CD4-positive, alpha-beta memory T cell (primary cell): ENCODE measurements at regions not wholly inside any gene's neighbourhood (a gene's known extent, or its start where the extent isn't known, plus 50 kb on each side); places are given as distances from the start of the nearest gene placed in this dataset.
"Not testable (repeated sequence)": the region's sequence is repeated elsewhere in the genome, so short reads cannot be mapped to it uniquely, and the experiment has no call there.

Source experiments
- CTCF ChIA-PET: fragments of 350-600 bp; sonication (Branson Sonifier 250); formaldehyde crosslinking; loops from one replicate; lab custom pipeline; 2021; ENCODE audit warnings: inconsistent platforms; ENCODE audit not compliant: partially characterized antibody; lab: Charles Lee
- POLR2A ChIA-PET: fragments of 350-600 bp; sonication (Branson Sonifier 250); formaldehyde crosslinking; loops from one replicate; lab custom pipeline; 2021; ENCODE audit not compliant: partially characterized antibody; lab: Charles Lee
- DNase-seq, 5 donors: peaks; one replicate each; pipeline versions ENCODE4 v3.0.0 to v3.0.0-alpha.2; 2020 to 2022; ENCODE audit warnings: mixed read lengths in 1 of 5
- H3K27ac ChIP-seq: one replicate; pipeline ENCODE4 v1.7.0; 2013; ENCODE audit warnings: low read depth, low read length
- H3K27me3 ChIP-seq: 2 replicates; pipeline ENCODE4 v1.7.0; 2013; ENCODE audit warnings: mild to moderate bottlenecking, low read length, moderate library complexity; ENCODE audit not compliant: insufficient read depth
- H3K36me3 ChIP-seq: 2 replicates; pipeline ENCODE4 v1.7.0; 2013; ENCODE audit warnings: mild to moderate bottlenecking, low read length, moderate library complexity; ENCODE audit not compliant: insufficient read depth
- H3K4me1 ChIP-seq: 2 replicates; pipeline ENCODE4 v1.7.0; 2013; ENCODE audit warnings: mild to moderate bottlenecking, low read length, moderate library complexity; ENCODE audit not compliant: insufficient read depth
- H3K4me3 ChIP-seq, 2 donors: one replicate each; pipeline ENCODE4 v1.7.0; 2013; ENCODE audit warnings: low read length in 2 of 2, mild to moderate bottlenecking in 1 of 2
- H3K9me3 ChIP-seq, 2 donors: one replicate each; pipeline ENCODE4 v1.7.0; 2013; ENCODE audit warnings: low read length in 2 of 2, control low read depth in 1 of 2; ENCODE audit not compliant: control insufficient read depth in 1 of 2
- H3K27ac Mint-ChIP-seq, 7 donors: one replicate each; pipeline ENCODE4 v1.8.0; 2020 to 2021; ENCODE audit warnings: mixed read lengths in 7 of 7, mild to moderate bottlenecking in 6 of 7, inconsistent platforms in 3 of 7, moderate library complexity in 3 of 7
- H3K27me3 Mint-ChIP-seq, 2 donors: one replicate each; pipeline ENCODE4 v1.8.0; 2020 to 2021; ENCODE audit warnings: mixed read lengths in 2 of 2
- H3K36me3 Mint-ChIP-seq, 2 donors: one replicate each; pipeline ENCODE4 v1.8.0; 2020 to 2021; ENCODE audit warnings: mixed read lengths in 2 of 2, inconsistent platforms in 1 of 2, mild to moderate bottlenecking in 1 of 2
- H3K4me1 Mint-ChIP-seq, 4 donors: one replicate each; pipeline ENCODE4 v1.8.0; 2020 to 2021; ENCODE audit warnings: mixed read lengths in 4 of 4, mild to moderate bottlenecking in 1 of 4
- H3K4me3 Mint-ChIP-seq, 8 donors: one replicate each; pipeline ENCODE4 v1.8.0; 2020 to 2021; ENCODE audit warnings: mixed read lengths in 8 of 8, mild to moderate bottlenecking in 7 of 8, moderate library complexity in 6 of 8, inconsistent platforms in 3 of 8
- H3K9me3 Mint-ChIP-seq, 8 donors: one replicate each; pipeline ENCODE4 v1.8.0; 2020 to 2021; ENCODE audit warnings: mixed read lengths in 8 of 8, mild to moderate bottlenecking in 5 of 8, inconsistent platforms in 3 of 8, moderate library complexity in 1 of 8
- intact Hi-C: fragments of 100-400 bp; cut with micrococcal nuclease; formaldehyde crosslinking; loops from one replicate; pipeline ENCODE4 v1.15.1; 2023

DNA sequence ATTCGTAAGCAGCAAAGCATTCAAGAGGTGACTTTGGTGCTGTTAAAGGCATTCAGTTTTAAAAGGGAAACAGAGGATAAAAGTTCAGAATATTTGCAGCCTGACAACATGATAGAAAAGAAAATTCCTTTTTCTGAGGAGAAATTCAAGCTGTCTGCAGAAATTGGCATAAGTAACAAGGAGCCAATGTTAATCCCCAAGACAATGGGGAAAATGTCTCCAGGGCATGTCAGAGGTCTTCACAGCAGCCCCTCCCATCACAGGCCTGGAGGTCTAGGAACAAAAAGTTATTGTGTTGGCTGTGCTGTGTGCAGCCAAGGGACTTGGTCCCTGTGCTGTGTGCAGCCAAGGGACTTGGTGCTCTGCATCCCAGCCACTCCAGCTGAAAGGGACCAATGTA, 129.7 kb upstream of the MITF start:
- POLR2A ChIA-PET, H3K27me3 ChIP-seq, H3K36me3 ChIP-seq, H3K4me1 ChIP-seq, intact Hi-C loops, DNase-seq, H3K9me3 Mint-ChIP-seq, H3K4me3 Mint-ChIP-seq, H3K4me3 ChIP-seq, H3K27ac ChIP-seq, H3K4me1 Mint-ChIP-seq, H3K27me3 Mint-ChIP-seq, CTCF ChIA-PET, H3K9me3 ChIP-seq, H3K36me3 Mint-ChIP-seq, H3K27ac Mint-ChIP-seq: not testable (repeated sequence)

DNA sequence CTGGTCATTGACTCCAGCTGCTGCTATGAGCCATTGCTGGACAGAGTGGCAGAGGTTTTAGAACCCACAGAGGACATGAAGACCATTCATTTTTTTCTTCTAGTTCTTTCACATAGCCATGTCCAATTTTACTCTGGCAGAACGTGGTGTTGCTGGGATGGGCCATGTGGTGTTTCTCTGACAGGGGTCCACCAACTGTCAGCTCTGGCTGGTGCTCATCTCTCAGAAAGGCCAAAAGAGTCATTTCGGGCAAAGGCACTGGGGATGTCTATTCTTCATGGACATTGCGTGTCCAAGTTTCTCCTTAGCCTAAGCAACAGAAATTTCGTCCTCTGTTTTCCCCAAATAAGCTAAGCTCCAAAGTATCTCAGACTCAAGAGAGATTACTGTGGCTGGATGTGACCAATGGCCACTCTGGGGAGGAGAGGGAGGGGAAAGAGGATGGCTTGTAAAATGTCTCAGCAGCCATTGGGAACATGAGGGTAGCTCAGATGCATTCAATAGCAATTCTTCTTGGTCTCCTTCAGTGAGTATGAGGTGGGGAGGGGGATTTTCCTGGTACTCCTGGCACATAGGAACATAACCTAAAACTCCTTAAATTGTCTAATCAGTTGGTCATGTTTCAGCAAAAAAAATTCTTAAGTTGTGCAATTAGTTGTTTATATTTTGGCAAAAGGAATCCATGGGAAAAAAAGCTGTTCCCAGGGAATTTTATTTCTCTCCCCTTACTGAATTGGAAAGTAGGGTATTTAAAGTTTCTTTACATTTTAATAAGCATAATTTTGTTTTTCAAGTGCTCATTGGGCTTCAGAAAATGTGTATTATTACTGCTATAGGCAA, 131.6 kb upstream of the MITF start:
- Mint-ChIP-seq H3K9me3 (peaks cover 2 to 7% (median 3%) of the 10 kb centered on the region in 8 donors), H3K27me3 (peaks cover 0 to 5% of the 10 kb centered on the region in 2 donors), H3K4me3 (no peak overlapping the region), H3K36me3 (no peaks in the 10 kb centered on the region), H3K4me1 (no peaks in the 10 kb centered on the region), H3K27ac (no peak overlapping the region)
- Histone ChIP-seq H3K27me3 (no peaks in the 10 kb centered on the region), H3K27ac (no peak overlapping the region), H3K9me3 (no peaks in the 10 kb centered on the region), H3K36me3 (no peaks in the 10 kb centered on the region), H3K4me3 (no peak overlapping the region), H3K4me1 (no peaks in the 10 kb centered on the region)
- intact Hi-C loops = no loop called here
- DNase-seq = no peak
- POLR2A ChIA-PET = no interaction called here
- CTCF ChIA-PET = no interaction called here

DNA sequence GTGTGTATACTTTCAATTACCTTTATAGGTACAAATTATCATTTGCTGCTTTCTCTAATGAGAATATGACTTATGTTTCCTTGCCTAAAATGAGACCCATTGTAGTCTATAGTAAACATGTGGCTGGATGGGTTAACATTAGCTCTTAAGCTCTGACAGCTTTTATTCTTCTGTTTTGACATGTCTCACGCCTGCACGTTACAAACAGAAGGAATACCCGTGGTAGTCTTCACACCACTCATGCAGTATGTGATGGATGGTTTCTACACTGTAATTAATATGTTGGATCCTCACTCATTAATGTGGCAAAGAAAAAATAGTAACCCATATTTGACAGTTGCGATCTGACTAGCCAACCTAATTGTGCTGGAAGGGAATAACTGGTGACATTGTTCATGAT, 133.4 kb upstream of the MITF start:
- Mint-ChIP-seq H3K36me3 (no peaks in the 10 kb centered on the region), H3K4me1 (no peaks in the 10 kb centered on the region), H3K4me3 (no peak overlapping the region), H3K27me3 (peaks cover 0 to 5% of the 10 kb centered on the region in 2 donors), H3K9me3 (peaks cover 2 to 11% (median 4%) of the 10 kb centered on the region in 8 donors), H3K27ac (no peak overlapping the region)
- intact Hi-C loops = no loop called here
- CTCF ChIA-PET = no interaction called here
- no peaks in the 10 kb centered on the region for H3K9me3 ChIP-seq
- DNase-seq = no peak
- H3K27me3 ChIP-seq = no peaks in the 10 kb centered on the region
- no peak overlapping the region for H3K4me3 ChIP-seq
- H3K27ac ChIP-seq = no peak overlapping the region
- H3K36me3 ChIP-seq = no peaks in the 10 kb centered on the region
- POLR2A ChIA-PET = no interaction called here
- H3K4me1 ChIP-seq = no peaks in the 10 kb centered on the region

DNA sequence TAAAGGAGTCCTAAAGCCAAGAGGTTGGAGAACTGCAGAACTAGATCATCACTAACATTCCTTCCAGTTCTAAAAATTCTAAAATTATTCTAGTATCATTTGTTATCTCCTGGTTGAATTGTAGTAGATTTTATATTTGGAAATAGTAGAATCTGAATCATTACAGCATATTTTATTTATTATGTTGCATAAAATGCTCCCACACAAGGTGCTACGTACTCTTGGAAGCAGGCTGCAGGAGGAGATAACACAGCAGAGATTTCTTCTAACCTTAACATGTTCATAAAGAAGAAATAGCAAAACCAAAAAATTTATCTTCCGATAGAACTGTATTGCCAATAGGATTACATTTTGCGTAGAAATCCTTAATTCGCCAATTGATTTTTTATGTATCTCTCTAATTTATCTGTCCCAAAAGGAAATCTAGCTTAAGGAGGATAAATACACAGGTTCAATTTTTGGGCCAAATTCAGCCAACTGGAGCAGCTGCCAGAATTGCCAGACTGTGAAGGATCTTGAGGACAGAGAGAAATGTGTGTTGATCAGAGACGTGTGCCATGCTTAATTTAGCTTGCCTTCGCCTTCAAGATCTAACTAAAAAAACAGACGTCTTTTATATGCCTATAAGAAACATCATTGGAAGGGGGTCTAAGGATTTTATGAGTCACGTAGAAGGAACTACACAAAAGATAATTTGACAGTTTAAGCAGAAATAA, 134.4 kb upstream of the MITF start:
- Histone ChIP-seq H3K27ac (no peak overlapping the region), H3K4me3 (no peak overlapping the region), H3K4me1 (no peaks in the 10 kb centered on the region), H3K36me3 (no peaks in the 10 kb centered on the region), H3K9me3 (no peaks in the 10 kb centered on the region), H3K27me3 (no peaks in the 10 kb centered on the region)
- POLR2A ChIA-PET = no interaction called here
- Mint-ChIP-seq H3K27me3 (peaks cover 0 to 5% of the 10 kb centered on the region in 2 donors), H3K27ac (no peak overlapping the region), H3K4me3 (no peak overlapping the region), H3K4me1 (no peaks in the 10 kb centered on the region), H3K9me3 (peaks cover 2 to 20% (median 6%) of the 10 kb centered on the region in 8 donors), H3K36me3 (no peaks in the 10 kb centered on the region)
- CTCF ChIA-PET = no interaction called here
- intact Hi-C loops = no loop called here
- no peak for DNase-seq

DNA sequence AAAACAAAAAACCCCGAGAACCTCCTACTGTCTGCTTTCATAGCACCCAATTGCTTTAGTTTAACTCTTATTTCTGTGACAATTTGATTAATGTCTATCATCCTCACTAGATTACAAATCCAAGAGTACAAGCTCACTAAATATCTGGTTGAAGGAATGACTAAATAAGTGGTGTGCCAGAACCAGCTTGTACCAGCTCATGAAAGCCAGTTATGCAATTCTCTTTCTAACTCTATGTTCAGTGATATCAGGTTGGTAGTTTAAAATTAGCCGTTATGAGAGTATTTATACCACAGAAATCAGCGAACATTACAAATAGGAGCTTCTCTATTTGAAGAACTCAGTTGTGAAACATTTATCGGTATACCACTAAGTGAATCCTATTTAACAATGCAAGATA, 137.2 kb upstream of the MITF start:
- Mint-ChIP-seq H3K9me3 (peaks cover 0 to 13% (median 5%) of the 10 kb centered on the region in 8 donors), H3K4me1 (no peaks in the 10 kb centered on the region), H3K27ac (no peak overlapping the region), H3K27me3 (peaks cover 0 to 4% of the 10 kb centered on the region in 2 donors), H3K36me3 (no peaks in the 10 kb centered on the region), H3K4me3 (no peak overlapping the region)
- H3K36me3 ChIP-seq = no peaks in the 10 kb centered on the region
- POLR2A ChIA-PET = no interaction called here
- no peaks in the 10 kb centered on the region for H3K27me3 ChIP-seq
- no peak overlapping the region for H3K4me3 ChIP-seq
- no peak overlapping the region for H3K27ac ChIP-seq
- H3K4me1 ChIP-seq = no peaks in the 10 kb centered on the region
- H3K9me3 ChIP-seq = no peaks in the 10 kb centered on the region
- intact Hi-C loops = no loop called here
- CTCF ChIA-PET = no interaction called here
- DNase-seq = no peak

DNA sequence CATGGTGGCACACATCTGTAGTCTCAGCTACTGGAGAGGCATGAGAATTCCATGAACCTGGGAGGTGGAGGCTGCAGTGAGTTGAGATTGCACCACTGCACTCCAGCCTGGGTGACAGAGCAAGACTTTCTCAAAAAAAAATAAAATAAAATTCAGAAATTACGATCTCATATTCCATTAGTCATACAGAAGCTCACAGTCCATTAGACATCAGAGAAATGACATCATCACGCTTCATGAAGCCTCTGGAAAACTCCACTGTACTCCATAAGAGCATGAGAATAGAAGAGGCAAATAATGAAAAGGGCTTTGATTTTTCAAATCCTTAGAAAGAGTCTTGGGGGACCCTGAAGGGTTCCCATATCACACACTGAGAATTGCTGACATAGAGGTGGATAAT, 145.0 kb upstream of the MITF start:
- POLR2A ChIA-PET = no interaction called here
- no peak overlapping the region for H3K27ac Mint-ChIP-seq
- Histone ChIP-seq H3K9me3 (no peaks in the 10 kb centered on the region), H3K36me3 (no peaks in the 10 kb centered on the region), H3K4me3 (no peak overlapping the region), H3K27ac (no peak overlapping the region), H3K4me1 (no peaks in the 10 kb centered on the region), H3K27me3 (no peaks in the 10 kb centered on the region)
- no peak overlapping the region for H3K4me3 Mint-ChIP-seq
- peaks cover 0 to 3% (median under 1%) of the 10 kb centered on the region in 8 donors for H3K9me3 Mint-ChIP-seq
- no peaks in the 10 kb centered on the region for H3K36me3 Mint-ChIP-seq
- H3K27me3 Mint-ChIP-seq = peaks cover 0 to 2% of the 10 kb centered on the region in 2 donors
- intact Hi-C loops = no loop called here
- H3K4me1 Mint-ChIP-seq = no peaks in the 10 kb centered on the region
- no peak for DNase-seq
- CTCF ChIA-PET = no interaction called here

DNA sequence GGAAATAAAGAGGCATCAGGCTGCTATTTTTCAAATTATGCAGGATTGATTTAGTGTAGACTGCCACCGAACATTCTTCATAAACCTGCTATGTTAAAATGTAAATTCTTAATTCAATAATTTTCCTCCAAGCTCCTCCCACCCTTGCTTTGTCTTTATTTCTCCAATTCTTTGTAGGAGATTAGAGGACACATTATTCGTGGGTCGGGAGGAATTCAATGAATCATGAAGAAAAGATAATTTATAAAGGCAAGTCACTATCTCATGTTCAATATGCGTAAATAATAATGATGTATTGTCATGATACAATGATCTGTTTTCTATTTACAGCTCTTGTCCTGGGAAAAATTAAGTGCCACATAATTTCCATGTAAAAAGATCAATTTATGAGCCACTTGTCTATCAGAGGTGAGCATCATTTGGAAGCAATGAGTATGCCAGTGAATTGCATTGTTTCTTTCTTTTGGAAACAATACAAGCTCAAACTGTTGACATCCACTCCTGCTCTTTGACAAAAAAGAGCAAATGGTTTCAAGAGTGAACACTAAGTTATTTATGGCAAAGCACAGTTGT, 148.0 kb upstream of the MITF start:
- Mint-ChIP-seq H3K9me3 (peaks cover 2 to 16% (median 8%) of the 10 kb centered on the region in 8 donors), H3K4me3 (no peak overlapping the region), H3K27me3 (peaks cover 0 to 2% of the 10 kb centered on the region in 2 donors), H3K27ac (no peak overlapping the region), H3K4me1 (no peaks in the 10 kb centered on the region), H3K36me3 (no peaks in the 10 kb centered on the region)
- Histone ChIP-seq H3K27ac (no peak overlapping the region), H3K9me3 (peaks cover 0 to 1% of the 10 kb centered on the region in 2 donors), H3K36me3 (no peaks in the 10 kb centered on the region), H3K4me3 (no peak overlapping the region), H3K4me1 (no peaks in the 10 kb centered on the region), H3K27me3 (no peaks in the 10 kb centered on the region)
- intact Hi-C loops = no loop called here
- no peak for DNase-seq
- CTCF ChIA-PET = no interaction called here
- POLR2A ChIA-PET = no interaction called here
